Lower leg skin (tissue), 3 donors: ENCODE measurements at regions not wholly inside any gene's neighbourhood (a gene's known extent, or its start where the extent isn't known, plus 50 kb on each side); places are given as distances from the start of the nearest gene placed in this dataset.

ENCODE experiments used
- POLR2A ChIP-seq, 2 donors: fragments of 450-650 bp; IDR thresholded peaks; one replicate each; pipeline ENCODE4 v1.6.1; 2016 to 2017; ENCODE audit warnings: antibody characterized with exemption in 2 of 2, mild to moderate bottlenecking in 1 of 2, moderate library complexity in 1 of 2
- TF ChIP-seq, protein P1 (sequence below), 3 donors: fragments of 450-650 bp; IDR thresholded peaks; one replicate each; pipeline ENCODE4 v1.5.1; 2016; ENCODE audit warnings: antibody characterized with exemption in 3 of 3, mild to moderate bottlenecking in 3 of 3, moderate library complexity in 2 of 3

DNA sequence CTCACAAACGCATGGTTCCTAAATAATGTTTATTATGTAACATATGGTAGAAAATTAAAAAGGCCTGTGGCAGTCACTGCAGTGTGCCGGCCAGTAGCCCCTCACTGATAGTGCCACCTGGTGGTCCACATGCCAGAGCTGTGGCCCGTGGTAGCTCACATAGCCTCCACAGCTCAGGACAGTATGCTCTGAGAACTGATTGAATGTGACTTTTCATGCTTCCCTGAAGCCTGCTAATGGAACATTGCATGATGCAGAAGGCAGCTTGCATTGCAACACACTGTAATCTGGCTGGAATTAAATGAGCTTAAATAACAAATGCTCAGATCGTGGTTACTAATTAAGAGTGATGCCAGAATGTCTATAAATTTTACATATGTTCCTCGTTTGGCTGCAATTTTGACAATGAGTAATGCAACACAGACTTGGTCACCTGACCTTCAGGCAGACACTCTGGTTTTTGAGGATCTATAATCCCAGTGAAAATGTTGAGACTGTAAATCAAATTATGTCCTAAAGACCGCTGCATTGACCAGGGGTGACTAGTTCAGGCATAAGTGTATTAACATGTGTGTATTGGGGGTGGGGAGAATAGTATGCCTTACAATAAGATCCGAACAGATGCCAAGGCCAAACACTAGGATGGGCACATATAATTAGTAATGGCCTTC, 566.4 kb downstream of the METTL15 start:
- TF ChIP-seq, protein P1, sequence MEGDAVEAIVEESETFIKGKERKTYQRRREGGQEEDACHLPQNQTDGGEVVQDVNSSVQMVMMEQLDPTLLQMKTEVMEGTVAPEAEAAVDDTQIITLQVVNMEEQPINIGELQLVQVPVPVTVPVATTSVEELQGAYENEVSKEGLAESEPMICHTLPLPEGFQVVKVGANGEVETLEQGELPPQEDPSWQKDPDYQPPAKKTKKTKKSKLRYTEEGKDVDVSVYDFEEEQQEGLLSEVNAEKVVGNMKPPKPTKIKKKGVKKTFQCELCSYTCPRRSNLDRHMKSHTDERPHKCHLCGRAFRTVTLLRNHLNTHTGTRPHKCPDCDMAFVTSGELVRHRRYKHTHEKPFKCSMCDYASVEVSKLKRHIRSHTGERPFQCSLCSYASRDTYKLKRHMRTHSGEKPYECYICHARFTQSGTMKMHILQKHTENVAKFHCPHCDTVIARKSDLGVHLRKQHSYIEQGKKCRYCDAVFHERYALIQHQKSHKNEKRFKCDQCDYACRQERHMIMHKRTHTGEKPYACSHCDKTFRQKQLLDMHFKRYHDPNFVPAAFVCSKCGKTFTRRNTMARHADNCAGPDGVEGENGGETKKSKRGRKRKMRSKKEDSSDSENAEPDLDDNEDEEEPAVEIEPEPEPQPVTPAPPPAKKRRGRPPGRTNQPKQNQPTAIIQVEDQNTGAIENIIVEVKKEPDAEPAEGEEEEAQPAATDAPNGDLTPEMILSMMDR (IDR thresholded peaks at IDR 0.05): no peak
- no peak for TF ChIP-seq POLR2A (IDR thresholded peaks at IDR 0.05)
